Upper lobe of left lung (tissue), 6 donors: ENCODE measurements at regions not wholly inside any gene's neighbourhood (a gene's known extent, or its start where the extent isn't known, plus 50 kb on each side); places are given as distances from the start of the nearest gene placed in this dataset.

ENCODE experiments used
- ATAC-seq, 2 donors: fragments of 200-7000 bp; cut with Tn5 transposase; one replicate each; pipeline ENCODE4 v1.9.1; 2022; ENCODE audit warnings: mild to moderate bottlenecking in 2 of 2, moderate library complexity in 2 of 2; ENCODE audit not compliant: low FRiP score in 2 of 2
- DNase-seq, 2 donors: peaks; one replicate each; pipeline ENCODE4 v3.0.0-alpha.2; 2019 to 2020
- H3K27ac ChIP-seq, 4 donors: fragments of 200-600 bp; sonication (generic); one replicate each; pipeline ENCODE4 v1.5.1; 2016 to 2019
- H3K27me3 ChIP-seq, 4 donors: fragments of 200-600 bp; sonication (generic); one replicate each; pipeline ENCODE4 v1.5.1; 2017 to 2019
- H3K36me3 ChIP-seq, 4 donors: fragments of 200-600 bp; sonication (generic); one replicate each; pipeline ENCODE4 v1.5.1; 2016 to 2019
- H3K4me1 ChIP-seq, 4 donors: fragments of 200-600 bp; sonication (generic); one replicate each; pipeline ENCODE4 v1.5.1; 2018 to 2019
- H3K4me3 ChIP-seq, 4 donors: fragments of 200-600 bp; sonication (generic); one replicate each; pipeline ENCODE4 v1.5.1; 2017 to 2019; ENCODE audit warnings: mild to moderate bottlenecking in 2 of 4, moderate library complexity in 1 of 4
- H3K9me3 ChIP-seq, 4 donors: fragments of 200-600 bp; sonication (generic); one replicate each; pipeline ENCODE4 v1.5.1; 2018 to 2019
- CTCF ChIP-seq, 6 experiments: fragments of 450-650 bp in 4 of 6; fragments of 200-600 bp in 2 of 6; sonication (generic) in 2 of 6; IDR thresholded peaks; one replicate each; pipeline ENCODE4 v1.5.1; 2016 to 2019; ENCODE audit warnings: antibody characterized with exemption in 6 of 6
- EP300 ChIP-seq, 4 donors: sonication (generic); formaldehyde crosslinking; IDR thresholded peaks; one replicate each; pipeline ENCODE4 v1.5.1; 2017; ENCODE audit warnings: antibody characterized with exemption in 4 of 4, control low read depth in 2 of 4
- POLR2A ChIP-seq, 4 donors: fragments of 450-650 bp; IDR thresholded peaks; one replicate each; pipeline ENCODE4 v1.5.1; 2016 to 2017; ENCODE audit warnings: antibody characterized with exemption in 4 of 4, mild to moderate bottlenecking in 2 of 4
- POLR2AphosphoS5 ChIP-seq, 2 donors: sonication (generic); formaldehyde crosslinking; IDR thresholded peaks; one replicate each; pipeline ENCODE4 v1.5.1; 2017; ENCODE audit warnings: antibody characterized with exemption in 2 of 2
- WGBS, 2 donors: methylation state at CpG; one replicate each; pipeline ENCODE4 v1.1.5; 2017 to 2018; 5-methylcytosine and 5-hydroxymethylcytosine counted together
- donor health status: DM: no; HTN: no; CAD: no; lungs with moderate emphysema.
- donor health status: DM: no; HTN: yes; CAD: no; lungs with severe emphysema.

GRCh38 chr4:171472230-171472629 is 341.0 kb upstream of the GALNTL6 start:
- DNase-seq (no peak), ATAC-seq (no peak)
- Histone ChIP-seq H3K36me3 (no peaks in the 10 kb centered on the region), H3K27ac (no peak overlapping the region), H3K9me3 (no peaks in the 10 kb centered on the region), H3K27me3 (no peaks in the 10 kb centered on the region), H3K4me1 (no peaks in the 10 kb centered on the region), H3K4me3 (no peak overlapping the region)
- TF ChIP-seq CTCF (IDR thresholded peaks at IDR 0.05) (no peak), POLR2A (IDR thresholded peaks at IDR 0.05) (no peak), EP300 (IDR thresholded peaks at IDR 0.05) (no peak), POLR2AphosphoS5 (IDR thresholded peaks at IDR 0.05) (no peak)
- 88 to 92% methylated on average over 4 of the region's 4 CpGs for WGBS, 2 donors

GRCh38 chr4:171464499-171464898 is 348.7 kb upstream of the GALNTL6 start:
- WGBS, 2 donors: 58 to 60% methylated on average over 3 of the region's 3 CpGs
- H3K36me3 ChIP-seq: no peaks in the 10 kb centered on the region
- H3K9me3 ChIP-seq: no peaks in the 10 kb centered on the region
- ATAC-seq: no peak
- H3K27me3 ChIP-seq: no peaks in the 10 kb centered on the region
- H3K27ac ChIP-seq: no peak overlapping the region
- DNase-seq: no peak
- no peak overlapping the region for H3K4me3 ChIP-seq
- TF ChIP-seq CTCF (IDR thresholded peaks at IDR 0.05) (no peak), POLR2AphosphoS5 (IDR thresholded peaks at IDR 0.05) (no peak)
- H3K4me1 ChIP-seq: no peaks in the 10 kb centered on the region

- TF ChIP-seq EP300 (IDR thresholded peaks at IDR 0.05) (no peak), POLR2AphosphoS5 (IDR thresholded peaks at IDR 0.05) (no peak), CTCF (IDR thresholded peaks at IDR 0.05) (no peak), POLR2A (IDR thresholded peaks at IDR 0.05) (no peak)
- Histone ChIP-seq H3K9me3 (peaks cover 0 to 8% (median 0%) of the 10 kb centered on the region in 4 donors), H3K27ac (no peak overlapping the region), H3K36me3 (no peaks in the 10 kb centered on the region), H3K4me1 (no peaks in the 10 kb centered on the region), H3K27me3 (no peaks in the 10 kb centered on the region), H3K4me3 (no peak overlapping the region)
- no peak for ATAC-seq
- no peak for DNase-seq
Observed at GRCh38 chr4:171461191-171461590, 352.0 kb upstream of the GALNTL6 start.

GRCh38 chr4:171448919-171449481 is 364.2 kb upstream of the GALNTL6 start:
- Histone ChIP-seq H3K27me3 (no peaks in the 10 kb centered on the region), H3K9me3 (no peaks in the 10 kb centered on the region), H3K36me3 (no peaks in the 10 kb centered on the region), H3K4me1 (no peaks in the 10 kb centered on the region), H3K27ac (no peak overlapping the region), H3K4me3 (no peak overlapping the region)
- WGBS, 2 donors: 85 to 88% methylated on average over 2 of the region's 2 CpGs
- DNase-seq (no peak), ATAC-seq (no peak)
- TF ChIP-seq POLR2A (IDR thresholded peaks at IDR 0.05): no peak

- WGBS, 2 donors: 76 to 82% methylated on average over 2 of the region's 2 CpGs
- no peak overlapping the region for H3K27ac ChIP-seq
- ATAC-seq: no peak
Observed at GRCh38 chr4:171448358-171448757, 364.8 kb upstream of the GALNTL6 start.

More at GRCh38 chr4:171448358-171448757, 364.8 kb upstream of the GALNTL6 start:
- H3K36me3 ChIP-seq: no peaks in the 10 kb centered on the region
- H3K4me1 ChIP-seq: no peaks in the 10 kb centered on the region
- no peaks in the 10 kb centered on the region for H3K27me3 ChIP-seq
- TF ChIP-seq CTCF (IDR thresholded peaks at IDR 0.05) (no peak), POLR2A (IDR thresholded peaks at IDR 0.05) (no peak), POLR2AphosphoS5 (IDR thresholded peaks at IDR 0.05) (no peak), EP300 (IDR thresholded peaks at IDR 0.05) (no peak)
- H3K9me3 ChIP-seq: no peaks in the 10 kb centered on the region
- no peak for DNase-seq
- H3K4me3 ChIP-seq: no peak overlapping the region
